MCF 10A (cell line): ENCODE measurements at regions not wholly inside any gene's neighbourhood (a gene's known extent, or its start where the extent isn't known, plus 50 kb on each side); places are given as distances from the start of the nearest gene placed in this dataset.

Experiments
- BruUV-seq: library from RNA; stranded (reverse); fragments of 400-500 nt; replicated peaks from 2 replicates; lab custom pipeline; 2021; lab: Mats Ljungman, UMichigan
- CTCF ChIA-PET: fragments of 300-600 bp; sonication (Branson Sonifier 250); formaldehyde crosslinking; extraction: SDS; loops from one replicate; lab custom pipeline; 2021; ENCODE audit warnings: antibody characterized with exemption, inconsistent platforms; lab: Yijun Ruan, JAX
- POLR2A ChIA-PET: fragments of 300-600, 350-650 bp; sonication (Branson Sonifier 250); formaldehyde crosslinking; extraction: SDS; loops from one replicate; lab custom pipeline; 2020; ENCODE audit warnings: antibody characterized with exemption, inconsistent platforms; lab: Yijun Ruan, JAX
- DNase-seq: peaks from one replicate; pipeline ENCODE4 v3.0.0-alpha.2; 2018; ENCODE audit not compliant: unreplicated experiment
- H3K27ac Mint-ChIP-seq: one replicate; pipeline ENCODE4 v1.8.0; 2022; ENCODE audit warnings: mild to moderate bottlenecking, low read depth, mixed read lengths; ENCODE audit not compliant: unreplicated experiment
- H3K27me3 Mint-ChIP-seq: one replicate; pipeline ENCODE4 v1.8.0; 2022; ENCODE audit warnings: mixed read lengths; ENCODE audit not compliant: insufficient read depth, unreplicated experiment
- H3K36me3 Mint-ChIP-seq: one replicate; pipeline ENCODE4 v1.8.0; 2022; ENCODE audit warnings: mild to moderate bottlenecking, moderate library complexity, mixed read lengths; ENCODE audit not compliant: insufficient read depth, unreplicated experiment
- H3K4me1 Mint-ChIP-seq: one replicate; pipeline ENCODE4 v1.8.0; 2022; ENCODE audit warnings: mixed read lengths; ENCODE audit not compliant: insufficient read depth, unreplicated experiment
- H3K4me3 Mint-ChIP-seq: one replicate; pipeline ENCODE4 v1.8.0; 2022; ENCODE audit warnings: mild to moderate bottlenecking, moderate library complexity, mixed read lengths; ENCODE audit not compliant: unreplicated experiment
- H3K9me3 Mint-ChIP-seq: one replicate; pipeline ENCODE4 v1.8.0; 2022; ENCODE audit warnings: mixed read lengths; ENCODE audit not compliant: unreplicated experiment
- CTCF ChIP-seq: fragments of 200-600 bp; IDR thresholded peaks from one replicate; pipeline ENCODE4 v1.8.0; 2022; ENCODE audit warnings: antibody characterized with exemption, mild to moderate bottlenecking; ENCODE audit not compliant: unreplicated experiment
- intact Hi-C: fragments of 100-400 bp; cut with micrococcal nuclease; formaldehyde crosslinking; loops from 2 replicates; pipeline ENCODE4 v1.14.1; 2022

GRCh38 chr3:68090571-68090970 is 436.2 kb upstream of the SUCLG2 start:
- Mint-ChIP-seq H3K36me3 (no peaks in the 10 kb centered on the region), H3K27ac (no peak overlapping the region), H3K27me3 (no peaks in the 10 kb centered on the region), H3K9me3 (no peaks in the 10 kb centered on the region), H3K4me3 (no peak overlapping the region), H3K4me1 (no peaks in the 10 kb centered on the region)
- ChIA-PET POLR2A (no interaction called here), CTCF (interaction anchor here (0.7 to 0.8 kb wide), 2 partner anchors 86 to 146 kb away, joined by 4 to 5 read pairs; no protein-coding TSS in a partner anchor)
- no peak for DNase-seq
- intact Hi-C loops: no loop called here
- TF ChIP-seq CTCF: no peak
- BruUV-seq: no TSS peak

- no peak for TF ChIP-seq CTCF
- Mint-ChIP-seq H3K4me3 (no peak overlapping the region), H3K27ac (no peak overlapping the region), H3K9me3 (no peaks in the 10 kb centered on the region), H3K27me3 (no peaks in the 10 kb centered on the region), H3K4me1 (no peaks in the 10 kb centered on the region), H3K36me3 (no peaks in the 10 kb centered on the region)
- ChIA-PET CTCF (no interaction called here), POLR2A (no interaction called here)
- BruUV-seq: no TSS peak
- intact Hi-C loops: no loop called here
- DNase-seq: no peak
Observed at GRCh38 chr3:68089572-68090011, 435.2 kb upstream of the SUCLG2 start.

GRCh38 chr3:68088636-68089035 is 434.2 kb upstream of the SUCLG2 start:
- TF ChIP-seq CTCF: no peak
- intact Hi-C loops: no loop called here
- no peak overlapping the region for H3K4me3 Mint-ChIP-seq
- H3K4me1 Mint-ChIP-seq: no peaks in the 10 kb centered on the region
- no peak for DNase-seq
- H3K27ac Mint-ChIP-seq: no peak overlapping the region
- no TSS peak for BruUV-seq
- ChIA-PET CTCF (no interaction called here), POLR2A (no interaction called here)
- H3K9me3 Mint-ChIP-seq: peaks cover 4% of the 10 kb centered on the region
- no peaks in the 10 kb centered on the region for H3K27me3 Mint-ChIP-seq
- H3K36me3 Mint-ChIP-seq: no peaks in the 10 kb centered on the region

DNA sequence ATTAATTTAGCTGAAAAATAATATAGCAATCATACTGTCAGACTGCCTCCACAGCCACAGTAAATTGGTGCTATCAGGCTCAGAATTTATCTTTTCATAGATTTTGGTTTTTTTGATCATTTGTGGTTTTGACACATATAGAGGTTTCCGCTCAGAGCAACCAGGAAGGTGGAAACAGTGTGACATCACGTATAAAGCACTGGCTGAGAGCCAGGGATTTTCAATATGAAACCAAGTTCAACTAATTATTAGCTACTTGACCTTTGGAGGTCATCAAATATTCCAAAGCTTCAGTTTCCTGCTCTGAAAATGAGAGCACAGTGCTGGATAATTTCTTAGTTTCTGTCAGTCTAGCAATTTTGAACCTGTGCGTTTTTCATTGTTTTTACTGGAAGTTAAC is 433.8 kb upstream of the SUCLG2 start:
- ChIA-PET CTCF (no interaction called here), POLR2A (no interaction called here)
- no TSS peak for BruUV-seq
- intact Hi-C loops: no loop called here
- no peaks in the 10 kb centered on the region for H3K27me3 Mint-ChIP-seq
- no peaks in the 10 kb centered on the region for H3K36me3 Mint-ChIP-seq
- no peaks in the 10 kb centered on the region for H3K4me1 Mint-ChIP-seq
- peaks cover 8% of the 10 kb centered on the region for H3K9me3 Mint-ChIP-seq
- DNase-seq: no peak
- TF ChIP-seq CTCF: no peak
- no peak overlapping the region for H3K27ac Mint-ChIP-seq
- H3K4me3 Mint-ChIP-seq: no peak overlapping the region
